Activated effector memory CD4-positive, alpha-beta T cell treated with Interleukin-2 at 50 U/mL for 16 hours (primary cell): ENCODE measurements at regions not wholly inside any gene's neighbourhood (a gene's known extent, or its start where the extent isn't known, plus 50 kb on each side); places are given as distances from the start of the nearest gene placed in this dataset.

ENCODE experiments used
- DNase-seq: peaks from one replicate; pipeline ENCODE4 v3.0.0-alpha.2; 2020

DNA sequence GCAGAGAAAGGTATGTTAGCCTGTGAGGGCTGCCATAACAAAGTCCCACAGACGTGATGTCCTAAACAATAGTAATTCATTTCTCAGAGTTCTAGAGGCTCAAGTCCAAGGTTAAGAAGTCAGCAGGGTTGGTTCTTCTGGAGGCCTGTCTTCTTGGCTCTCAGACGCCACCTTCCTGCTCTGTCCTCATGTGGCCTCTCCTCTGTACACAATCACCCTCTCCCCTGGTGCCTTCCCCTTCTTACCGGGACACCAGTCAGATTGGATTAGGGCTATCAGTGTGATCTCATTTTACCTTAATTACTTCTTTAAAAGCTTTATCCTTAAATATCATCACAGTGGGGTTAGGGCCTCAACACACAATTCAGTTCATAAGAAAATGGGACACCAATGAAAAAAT lies 860.5 kb downstream of the RNF144A start:
- DNase-seq = no peak

DNA sequence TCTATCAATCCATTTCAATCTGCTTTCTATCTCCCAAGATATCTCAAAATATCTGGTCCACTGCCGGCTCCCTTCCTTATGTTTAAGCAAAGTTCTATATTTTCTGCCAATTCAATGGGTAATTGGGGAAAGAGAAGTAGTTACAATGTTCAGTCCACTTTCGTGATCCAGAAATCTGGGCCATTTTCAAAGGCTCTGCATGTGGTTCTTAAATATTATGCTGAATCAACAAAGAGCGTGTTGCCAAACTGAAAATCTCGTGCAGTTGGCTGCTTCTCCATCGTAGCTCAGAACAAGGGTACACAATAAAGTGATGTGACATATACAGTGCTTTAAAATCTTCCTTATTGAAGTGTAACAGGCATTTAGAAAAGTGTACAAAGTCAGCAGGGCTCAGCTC lies 863.1 kb downstream of the RNF144A start:
- no peak for DNase-seq

DNA sequence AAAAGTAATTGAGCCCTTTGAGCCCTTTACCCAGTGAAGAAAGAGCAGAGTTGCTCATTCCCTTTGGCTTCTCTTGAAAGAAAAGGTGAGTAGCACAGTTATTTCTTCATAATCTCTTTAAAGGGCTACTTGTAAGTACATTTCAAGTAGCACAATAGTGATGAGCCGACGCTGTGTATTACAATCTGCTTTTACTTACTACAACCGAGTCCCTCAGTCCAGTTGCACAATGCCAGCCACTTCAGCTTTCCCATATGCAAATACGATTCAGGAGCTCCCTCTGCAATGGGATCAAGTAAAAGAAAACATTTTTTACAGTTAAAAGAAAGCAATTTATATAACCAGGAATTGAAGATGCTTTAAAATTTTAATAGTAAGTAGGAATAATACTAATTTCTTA lies 868.5 kb downstream of the RNF144A start:
- DNase-seq = no peak

DNA sequence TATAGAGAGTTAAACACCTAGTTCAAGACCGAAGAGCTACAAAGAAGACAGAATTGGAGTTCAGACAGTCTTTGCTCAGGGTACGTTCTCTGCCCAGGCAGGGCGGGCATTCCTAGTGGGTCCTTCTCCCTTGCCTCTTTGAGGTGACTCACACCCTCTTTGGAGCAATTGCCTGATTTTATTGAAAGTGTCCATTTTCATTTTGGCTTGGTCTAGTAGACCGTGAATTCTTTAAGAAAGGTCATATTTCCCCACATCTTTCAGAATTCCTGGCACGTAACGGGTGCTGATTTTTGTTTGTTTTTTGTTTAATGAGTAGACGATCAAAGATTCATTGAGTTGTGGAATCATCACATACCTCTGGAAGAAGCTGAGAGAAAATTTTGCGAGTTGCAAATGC lies 871.5 kb downstream of the RNF144A start:
- DNase-seq = no peak

DNA sequence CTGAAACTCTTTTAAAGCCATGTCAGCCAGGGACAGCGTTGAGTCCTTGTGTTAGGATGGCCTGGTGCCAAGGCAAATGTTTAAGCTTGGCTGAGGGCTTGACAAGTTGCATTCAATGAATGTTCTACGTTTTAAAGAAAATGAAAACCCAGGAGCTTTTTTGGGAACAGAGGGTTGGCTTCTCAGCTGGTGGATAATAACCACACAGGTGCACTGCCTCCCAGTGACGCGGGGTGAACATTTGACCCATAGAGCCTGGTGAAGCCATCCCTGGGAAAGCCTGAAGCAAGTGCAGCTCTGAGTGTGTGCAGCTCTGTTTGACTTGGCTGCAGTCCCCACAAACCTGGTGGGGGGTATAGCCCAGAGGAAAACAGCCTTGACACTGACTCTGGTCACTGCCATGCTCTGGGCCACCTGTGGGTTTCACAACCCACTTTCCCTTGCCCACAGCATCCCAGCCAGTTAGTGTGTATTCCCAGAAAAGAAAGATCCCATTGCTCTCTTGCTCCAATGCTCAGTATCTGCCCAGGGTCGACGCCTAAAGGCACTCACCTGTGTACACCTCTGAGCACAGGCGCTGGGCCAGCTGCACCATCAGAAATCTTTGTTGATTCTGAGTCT lies 874.9 kb downstream of the RNF144A start:
- no peak for DNase-seq

DNA sequence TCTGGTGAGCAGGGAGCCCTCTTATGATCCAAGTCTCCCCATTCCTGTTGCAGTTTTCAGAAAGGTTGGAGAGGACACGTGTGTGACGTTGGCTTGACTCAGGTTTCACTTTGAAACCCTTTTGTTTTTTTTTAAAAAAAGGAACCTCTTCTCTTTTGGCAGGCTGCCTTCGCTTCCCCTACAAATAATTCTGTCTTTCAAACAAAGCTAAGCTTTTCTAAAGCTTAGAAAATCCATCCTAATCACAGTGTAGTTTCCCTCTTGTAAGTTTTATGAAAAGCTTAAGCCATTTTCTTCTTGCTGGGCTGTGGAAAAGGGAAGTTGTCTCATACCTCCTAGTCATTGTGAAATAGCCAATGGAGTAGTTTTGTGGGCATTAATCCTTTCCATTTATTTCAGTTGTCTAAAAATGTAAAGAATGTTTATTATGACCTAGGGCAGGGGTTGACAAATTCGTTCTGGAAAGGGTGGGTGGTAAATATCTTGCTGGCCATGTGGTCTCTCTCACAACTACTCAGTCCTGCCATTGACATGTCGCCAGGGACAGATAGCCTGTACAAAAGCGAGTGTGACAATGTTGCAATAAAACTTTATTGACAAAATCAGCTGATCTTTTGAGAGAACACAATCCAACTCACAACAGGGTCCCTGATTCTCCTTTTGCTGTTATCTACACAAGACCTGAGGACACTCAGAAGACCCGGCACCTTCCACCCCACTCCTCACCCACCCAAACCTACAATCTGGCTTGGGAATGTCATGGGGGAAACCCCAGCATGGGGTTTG lies 878.8 kb downstream of the RNF144A start:
- no peak for DNase-seq

DNA sequence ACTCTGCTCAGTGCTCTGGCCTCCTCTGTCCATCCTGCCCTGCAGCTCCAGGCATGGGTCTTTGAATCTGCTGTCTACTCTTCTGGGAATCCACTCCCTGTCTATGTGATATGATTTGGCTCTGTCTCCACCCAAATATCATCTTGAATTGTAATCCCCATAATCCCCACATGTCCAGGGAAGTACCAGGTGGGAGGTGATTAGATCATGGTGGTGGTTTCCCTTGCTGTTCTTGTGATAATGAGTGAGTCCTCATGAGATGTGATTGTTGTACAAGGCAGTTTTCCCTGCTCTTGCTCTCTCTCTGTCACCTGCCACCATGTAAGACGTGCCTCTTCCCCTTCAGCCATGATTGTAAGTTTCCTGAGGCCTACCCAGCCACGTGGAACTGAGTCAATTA lies 881.8 kb upstream of the ID2 start:
- DNase-seq = no peak

DNA sequence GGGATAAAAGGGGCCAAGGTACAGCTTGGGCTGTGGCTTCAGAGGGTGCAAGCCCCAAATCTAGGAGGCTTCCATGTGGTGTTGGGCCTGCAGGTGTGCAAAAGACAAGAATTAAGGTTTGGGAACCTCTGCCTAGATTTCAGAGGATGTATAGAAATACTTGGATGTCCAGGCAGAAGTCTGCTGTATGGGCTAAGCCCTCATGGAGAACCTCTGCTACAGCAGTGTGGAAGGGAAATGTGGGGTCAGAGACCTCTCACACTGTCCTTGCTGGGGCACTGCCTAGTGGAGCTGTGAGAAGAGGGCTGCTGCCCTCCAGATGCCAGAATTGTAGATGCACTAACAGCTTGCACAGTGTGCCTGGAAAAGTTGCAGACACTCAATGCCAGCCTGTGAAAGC lies 880.6 kb upstream of the ID2 start:
- DNase-seq = no peak

DNA sequence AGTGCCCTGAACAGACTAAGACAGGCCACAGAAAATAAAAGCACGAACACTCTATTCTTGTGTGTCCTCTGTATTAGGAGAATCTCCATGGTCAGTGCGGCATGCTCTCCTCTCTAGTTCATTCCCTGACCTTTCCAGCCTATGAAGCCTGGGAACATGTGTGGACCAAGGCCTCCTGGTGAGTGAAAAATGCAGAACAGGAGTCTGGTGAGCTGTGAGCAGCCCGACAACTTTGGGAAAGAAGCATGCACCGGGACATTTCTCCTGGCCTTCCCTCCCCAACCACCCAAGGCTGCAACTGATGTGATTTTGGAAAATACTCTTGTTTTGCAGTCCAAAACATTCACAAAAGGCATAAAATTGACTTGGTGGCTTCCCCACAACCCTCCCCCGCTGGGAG lies 878.3 kb upstream of the ID2 start:
- no peak for DNase-seq

DNA sequence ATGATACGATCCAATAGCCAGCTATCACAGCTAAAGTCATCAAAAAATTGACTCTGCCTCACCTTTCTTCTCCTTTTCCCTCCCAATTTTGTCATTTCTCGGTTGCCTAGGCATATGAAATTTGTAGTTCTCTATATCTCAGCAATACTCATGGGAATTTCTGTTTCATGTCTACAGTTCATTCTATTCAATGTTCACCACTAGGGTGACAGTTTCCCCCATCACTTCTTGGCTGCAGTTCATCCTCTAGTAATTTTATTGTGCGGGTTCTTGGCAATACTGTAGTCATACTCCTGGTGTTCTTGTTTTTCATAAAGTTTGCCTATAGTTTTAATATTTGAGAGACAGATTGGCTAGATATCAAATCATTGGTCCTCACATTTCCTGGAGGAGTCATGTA lies 872.2 kb upstream of the ID2 start:
- DNase-seq = no peak

DNA sequence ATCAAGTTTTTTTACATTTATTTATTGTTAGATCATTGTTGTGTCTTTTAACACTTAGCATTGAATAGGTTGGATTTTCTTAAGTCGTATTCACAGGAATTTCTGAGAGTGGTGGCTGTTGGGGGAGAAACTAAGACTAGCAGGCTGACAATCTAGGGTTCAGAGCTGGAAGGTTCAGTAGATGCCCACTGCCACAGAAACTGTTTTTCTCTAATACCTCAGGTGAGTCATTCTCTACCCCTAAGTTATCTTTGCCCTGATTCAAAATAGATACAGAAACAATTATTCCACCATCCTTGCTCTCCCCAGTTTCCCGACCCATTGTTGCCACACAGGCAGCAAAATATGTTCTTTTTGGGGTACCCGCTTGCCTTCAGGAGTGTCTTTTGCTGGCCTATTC lies 870.8 kb upstream of the ID2 start:
- DNase-seq = no peak

DNA sequence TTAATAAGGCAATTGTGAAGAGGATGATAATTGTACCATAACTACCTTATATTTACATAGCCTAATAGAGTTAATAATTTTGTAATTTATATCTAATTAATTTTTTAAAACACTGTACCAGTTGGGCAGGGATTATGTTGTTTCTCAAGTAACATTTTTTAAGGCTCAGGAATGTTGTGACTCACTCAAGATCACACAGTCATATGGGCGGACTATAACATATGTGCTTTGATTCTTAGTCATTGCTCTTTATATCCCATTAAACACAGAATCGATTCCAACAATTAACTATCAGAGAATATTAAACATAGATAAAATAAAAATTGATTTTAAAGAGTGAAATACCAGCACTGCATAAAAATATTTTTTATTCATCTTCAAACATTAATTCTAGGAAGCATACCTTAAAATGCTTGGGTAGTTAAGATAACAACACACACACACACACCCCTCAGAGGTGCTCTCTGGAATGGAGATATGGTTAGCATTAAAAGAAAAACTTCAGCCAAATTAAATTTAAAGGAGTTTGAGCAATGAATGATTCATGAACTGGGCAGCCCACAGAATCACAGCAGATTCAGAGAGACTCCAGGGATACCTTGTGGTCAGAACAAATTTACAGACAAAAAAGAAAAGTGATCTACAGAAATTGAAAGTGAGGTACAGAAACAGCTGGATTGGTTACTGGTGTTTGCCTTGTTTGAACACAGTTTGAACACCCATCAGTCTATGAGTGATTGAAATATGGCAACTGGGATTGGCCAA lies 869.4 kb upstream of the ID2 start:
- DNase-seq = no peak

DNA sequence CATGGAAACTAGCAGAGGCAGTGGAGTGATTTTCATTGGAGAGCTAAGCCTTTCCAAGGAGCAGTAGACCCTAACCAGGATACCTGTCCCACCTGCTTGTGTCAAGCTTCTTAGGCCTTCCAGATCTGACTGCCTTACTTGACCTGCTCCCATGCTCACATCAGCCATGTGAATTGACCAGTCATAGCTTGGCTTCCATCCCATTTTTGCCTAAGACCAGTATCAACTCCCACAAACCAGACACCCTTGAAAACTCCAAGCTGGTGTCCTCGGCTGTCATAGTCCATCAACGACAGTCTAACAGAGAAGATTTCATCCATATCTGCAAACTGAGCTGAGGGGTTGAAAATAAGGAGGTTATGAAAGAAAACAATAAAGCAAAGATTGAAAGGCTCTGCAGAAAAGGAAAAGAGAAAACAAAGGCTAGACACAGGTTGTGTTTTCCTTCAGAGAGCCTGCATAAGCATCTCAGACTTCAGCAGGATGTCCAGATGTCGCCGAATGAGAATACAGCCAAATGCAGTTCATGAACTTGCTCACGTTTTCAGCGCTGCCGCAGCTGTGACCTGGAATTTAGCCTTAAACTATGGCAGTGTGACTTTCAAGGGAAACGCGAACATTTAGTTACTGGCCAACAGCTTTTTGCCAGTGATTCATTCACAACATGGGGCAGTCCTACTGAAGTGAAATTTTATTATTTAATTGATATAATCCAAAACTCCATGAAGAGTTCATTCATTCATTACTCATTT lies 868.1 kb upstream of the ID2 start:
- no peak for DNase-seq

DNA sequence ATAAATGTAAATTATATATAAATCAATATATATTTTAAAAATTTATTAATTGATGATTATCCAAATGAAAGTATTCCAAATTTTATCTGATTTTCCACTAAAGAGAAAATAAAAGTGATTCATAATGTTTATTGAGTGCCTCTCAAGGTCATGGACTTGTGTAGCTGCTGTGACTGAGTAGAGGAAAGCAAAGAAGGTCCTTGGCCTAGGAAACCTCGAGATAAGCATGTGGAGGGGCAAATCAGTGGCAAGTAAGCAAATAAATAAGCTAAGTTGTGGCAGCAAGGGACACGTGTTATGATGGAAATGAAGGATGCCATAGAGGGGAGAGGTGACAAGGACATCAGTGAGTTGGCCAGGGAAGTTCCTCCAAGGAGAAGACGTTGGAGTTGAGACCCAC lies 866.1 kb upstream of the ID2 start:
- DNase-seq = no peak

DNA sequence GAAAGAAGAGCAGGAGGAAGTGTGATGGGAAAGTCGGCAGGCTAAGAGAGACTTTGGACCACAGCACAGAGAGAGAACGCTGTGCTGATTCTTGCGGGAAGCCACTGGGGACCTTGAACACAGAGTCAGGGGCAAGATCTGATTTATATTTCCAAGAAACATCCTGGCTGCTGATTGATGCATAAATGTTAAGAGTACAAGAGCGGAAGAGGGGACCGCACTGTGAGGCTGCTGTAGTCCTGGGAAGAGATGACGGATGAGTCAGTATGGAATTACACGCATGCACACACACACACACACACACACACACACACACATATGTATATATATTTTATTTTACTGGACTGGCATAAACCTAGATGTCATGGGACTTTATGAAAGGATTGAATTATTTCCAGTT lies 865.6 kb upstream of the ID2 start:
- DNase-seq = no peak

DNA sequence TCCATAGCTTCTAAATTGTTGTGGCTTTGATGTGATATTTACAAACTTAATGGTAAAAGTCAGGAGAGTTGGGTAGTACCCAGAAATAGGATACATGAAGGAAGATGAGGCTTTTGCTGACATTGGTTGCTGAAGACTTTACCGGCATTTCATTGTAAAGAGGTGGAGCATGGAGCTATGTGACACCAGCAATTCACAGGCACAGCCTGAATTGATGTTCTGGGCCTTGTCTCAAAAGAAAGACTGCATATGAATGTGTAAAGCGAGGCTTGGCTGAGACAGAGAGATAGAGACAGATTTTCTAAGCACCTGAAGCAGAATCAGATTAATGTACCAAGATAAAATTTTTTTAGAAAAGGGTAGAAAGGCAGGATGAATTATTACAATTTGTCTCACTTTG lies 864.9 kb upstream of the ID2 start:
- DNase-seq = no peak

DNA sequence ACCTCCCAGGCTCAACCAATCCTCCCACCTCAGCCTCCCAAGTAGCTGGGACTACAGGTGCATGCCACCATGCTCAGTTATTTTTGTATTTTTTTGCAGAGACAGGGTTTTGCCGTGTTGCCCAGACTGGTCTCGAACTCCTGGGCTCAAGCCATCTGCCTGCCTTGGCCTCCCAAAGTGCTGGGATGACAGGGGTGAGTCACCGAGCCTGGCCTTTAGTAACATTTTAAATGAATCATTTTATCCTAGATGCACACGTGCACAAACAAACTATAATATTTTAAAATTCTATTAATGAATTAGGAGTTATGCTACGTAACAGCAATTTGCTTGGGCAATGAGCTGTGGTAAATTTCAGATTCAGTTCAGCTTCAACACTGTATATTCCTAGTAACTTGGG lies 862.5 kb upstream of the ID2 start:
- DNase-seq = no peak

DNA sequence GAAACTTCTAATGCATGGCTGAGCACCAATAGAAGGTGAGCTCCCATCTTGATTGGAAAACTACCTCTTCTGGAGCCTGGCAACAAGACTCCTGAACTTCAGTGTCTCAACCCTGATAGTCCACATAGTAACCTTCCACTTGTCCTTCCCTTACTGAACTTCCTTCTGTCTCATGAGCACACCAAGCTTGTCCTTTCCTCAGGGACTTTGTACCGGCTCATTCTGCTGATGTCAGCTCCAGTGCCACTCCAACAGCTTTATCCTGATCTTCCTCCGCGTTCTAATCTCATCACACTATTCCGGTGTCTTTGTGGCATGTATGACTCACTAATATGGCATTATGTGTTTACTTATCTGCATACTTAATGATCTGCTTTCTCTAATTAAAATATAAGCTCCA lies 862.0 kb upstream of the ID2 start:
- DNase-seq = no peak

DNA sequence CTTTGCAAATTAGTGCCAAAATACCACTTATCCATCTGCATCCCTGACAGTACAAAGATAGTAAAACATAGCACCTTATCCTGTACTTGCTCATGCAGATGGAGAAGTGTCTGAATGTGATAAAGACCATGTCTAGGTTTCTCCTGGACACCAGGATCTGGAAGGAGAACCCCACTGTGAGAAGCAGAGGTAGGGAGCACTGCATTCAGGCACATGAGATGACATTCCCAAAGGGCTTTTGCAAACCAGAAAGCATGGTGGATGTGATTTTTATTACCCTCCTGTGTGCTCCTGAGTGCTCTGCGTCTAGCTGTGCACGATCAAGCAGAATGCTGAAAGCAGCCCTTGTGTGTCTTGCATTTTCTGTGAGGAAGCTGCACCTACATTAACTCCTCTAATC lies 857.6 kb upstream of the ID2 start:
- no peak for DNase-seq

DNA sequence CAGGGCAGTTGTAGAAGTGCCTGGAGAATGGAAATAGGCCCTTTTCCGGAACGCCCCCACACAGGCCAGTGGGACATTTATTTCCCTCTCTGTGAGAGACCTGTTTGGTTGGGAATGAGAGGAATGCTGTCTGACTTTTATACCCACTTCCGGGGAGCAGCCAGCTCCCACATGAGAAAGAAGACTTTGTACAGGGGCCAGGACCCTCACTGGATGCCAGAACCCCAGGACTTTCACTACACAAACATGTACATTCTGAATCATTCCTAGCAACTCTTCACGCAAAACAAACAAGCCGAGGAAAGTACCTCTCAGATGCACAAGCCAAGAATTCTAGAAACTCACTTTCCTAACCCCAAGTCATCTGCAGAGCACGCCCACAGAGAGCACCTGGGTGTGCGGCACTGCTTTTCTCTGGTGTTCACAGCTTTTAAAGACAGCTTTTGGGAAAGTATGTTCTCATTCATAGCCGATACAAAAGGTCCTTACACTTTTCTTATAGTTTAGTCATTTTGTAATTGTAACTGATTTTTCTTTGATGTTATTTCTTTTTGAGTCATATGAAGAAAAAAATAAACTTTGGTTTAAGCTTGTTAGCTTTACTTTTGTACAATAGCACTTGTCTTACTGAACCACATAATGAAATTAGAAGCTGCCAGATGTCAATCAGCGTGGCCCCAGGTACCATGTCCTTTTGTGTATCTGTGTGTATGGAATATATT lies 856.1 kb upstream of the ID2 start:
- DNase-seq = no peak

DNA sequence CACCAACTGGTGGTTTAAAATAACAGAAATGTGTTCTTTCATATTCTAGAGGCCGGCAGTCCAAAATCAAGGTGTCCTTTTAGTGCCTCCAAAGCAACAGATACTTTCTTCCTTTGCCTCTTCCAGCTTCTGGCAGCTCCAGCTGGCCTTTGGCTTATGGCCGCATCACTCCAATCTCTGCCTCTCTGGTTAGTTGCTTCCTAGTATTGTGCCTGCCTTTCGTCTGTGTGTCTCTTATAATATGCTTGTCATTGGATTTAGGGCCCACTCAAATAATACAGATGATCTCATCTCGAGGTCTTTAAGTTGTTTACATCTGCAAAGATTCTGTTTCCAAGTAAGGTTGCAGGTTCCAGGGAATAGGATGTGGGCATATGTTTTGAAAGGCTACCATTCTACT lies 855.2 kb upstream of the ID2 start:
- DNase-seq = no peak

DNA sequence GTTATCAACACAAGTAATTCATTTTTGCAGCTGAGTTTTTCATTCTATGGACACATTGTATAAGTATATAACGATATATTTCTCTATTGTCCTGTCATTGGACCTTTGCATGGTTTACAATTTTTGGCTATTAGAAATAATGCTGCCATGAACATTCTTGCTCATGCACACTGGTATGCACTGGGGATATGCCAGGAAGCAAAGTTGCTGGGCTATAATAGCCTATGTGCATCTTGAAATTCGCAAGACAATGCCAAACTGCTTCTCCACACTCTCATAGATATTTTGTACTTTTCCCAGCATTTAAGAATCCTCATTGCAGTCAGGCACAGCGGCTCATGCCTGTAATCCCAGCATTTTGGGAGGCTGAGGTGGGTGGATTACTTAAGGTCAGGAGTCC lies 852.6 kb upstream of the ID2 start:
- no peak for DNase-seq

DNA sequence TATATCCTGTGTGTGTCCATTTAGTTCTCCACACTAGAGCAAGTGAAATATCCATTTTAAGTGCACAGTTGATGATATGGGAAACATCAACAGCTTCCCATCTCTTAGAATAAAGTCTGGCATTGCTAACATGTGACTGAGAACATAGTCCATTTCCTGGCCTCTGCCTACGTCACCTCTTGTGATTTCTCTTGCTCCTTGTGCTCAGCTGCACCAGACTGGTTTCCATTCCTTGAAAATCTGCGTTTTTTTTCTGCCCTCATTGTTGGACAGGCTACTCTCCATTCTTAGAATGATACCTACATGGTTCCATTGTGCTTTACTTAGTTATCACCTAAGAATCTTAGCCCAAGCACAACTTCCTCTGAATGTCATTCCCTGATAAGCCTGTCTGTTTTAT lies 851.2 kb upstream of the ID2 start:
- no peak for DNase-seq
